NT2/D1 (cell line): ENCODE measurements at regions not wholly inside any gene's neighbourhood (a gene's known extent, or its start where the extent isn't known, plus 50 kb on each side); places are given as distances from the start of the nearest gene placed in this dataset.

ENCODE experiments used
- SUZ12 ChIP-seq: IDR thresholded peaks from 2 replicates; pipeline ENCODE4 v1.6.1; 2011; ENCODE audit not compliant: insufficient read length, insufficient read depth; ENCODE audit errors: extremely low read depth
- ZNF274 ChIP-seq: IDR thresholded peaks from 2 replicates; pipeline ENCODE4 v1.6.1; 2011; ENCODE audit warnings: mild to moderate bottlenecking, low read depth, low read length

GRCh38 chr6:9581155-9581554, 833.7 kb downstream of the TFAP2A start:
- TF ChIP-seq ZNF274 (no peak), SUZ12 (no peak)
